Muscle of leg (tissue), 3 donors: ENCODE measurements at regions not wholly inside any gene's neighbourhood (a gene's known extent, or its start where the extent isn't known, plus 50 kb on each side); places are given as distances from the start of the nearest gene placed in this dataset.

Experiments used
- DNase-seq: peaks from one replicate; pipeline ENCODE4 v3.0.0; 2013
- H3K27ac ChIP-seq: one replicate; pipeline ENCODE4 v1.5.1; 2013; ENCODE audit warnings: mild to moderate bottlenecking, low read length, control low read depth
- H3K27me3 ChIP-seq: one replicate; pipeline ENCODE4 v1.6.1; 2013; ENCODE audit warnings: low read length; ENCODE audit not compliant: control insufficient read depth, insufficient read depth
- H3K36me3 ChIP-seq: one replicate; pipeline ENCODE4 v1.6.1; 2013; ENCODE audit warnings: low read length; ENCODE audit not compliant: control insufficient read depth, insufficient read depth
- H3K4me1 ChIP-seq: one replicate; pipeline ENCODE4 v1.6.1; 2013; ENCODE audit warnings: low read length; ENCODE audit not compliant: control insufficient read depth, insufficient read depth
- H3K4me3 ChIP-seq: one replicate; pipeline ENCODE4 v1.5.1; 2013; ENCODE audit warnings: low read length, control low read depth
- H3K9me3 ChIP-seq: replicated peaks from 2 replicates; pipeline ENCODE4 v1.6.1; 2013; ENCODE audit warnings: low read depth, low read length; ENCODE audit not compliant: control insufficient read depth
- WGBS: methylation state at CpG from one replicate; pipeline ENCODE4 v1.1.5; 2013; ENCODE audit warnings: missing lambda C conversion rate; ENCODE audit not compliant: insufficient coverage; 5-methylcytosine and 5-hydroxymethylcytosine counted together

DNA sequence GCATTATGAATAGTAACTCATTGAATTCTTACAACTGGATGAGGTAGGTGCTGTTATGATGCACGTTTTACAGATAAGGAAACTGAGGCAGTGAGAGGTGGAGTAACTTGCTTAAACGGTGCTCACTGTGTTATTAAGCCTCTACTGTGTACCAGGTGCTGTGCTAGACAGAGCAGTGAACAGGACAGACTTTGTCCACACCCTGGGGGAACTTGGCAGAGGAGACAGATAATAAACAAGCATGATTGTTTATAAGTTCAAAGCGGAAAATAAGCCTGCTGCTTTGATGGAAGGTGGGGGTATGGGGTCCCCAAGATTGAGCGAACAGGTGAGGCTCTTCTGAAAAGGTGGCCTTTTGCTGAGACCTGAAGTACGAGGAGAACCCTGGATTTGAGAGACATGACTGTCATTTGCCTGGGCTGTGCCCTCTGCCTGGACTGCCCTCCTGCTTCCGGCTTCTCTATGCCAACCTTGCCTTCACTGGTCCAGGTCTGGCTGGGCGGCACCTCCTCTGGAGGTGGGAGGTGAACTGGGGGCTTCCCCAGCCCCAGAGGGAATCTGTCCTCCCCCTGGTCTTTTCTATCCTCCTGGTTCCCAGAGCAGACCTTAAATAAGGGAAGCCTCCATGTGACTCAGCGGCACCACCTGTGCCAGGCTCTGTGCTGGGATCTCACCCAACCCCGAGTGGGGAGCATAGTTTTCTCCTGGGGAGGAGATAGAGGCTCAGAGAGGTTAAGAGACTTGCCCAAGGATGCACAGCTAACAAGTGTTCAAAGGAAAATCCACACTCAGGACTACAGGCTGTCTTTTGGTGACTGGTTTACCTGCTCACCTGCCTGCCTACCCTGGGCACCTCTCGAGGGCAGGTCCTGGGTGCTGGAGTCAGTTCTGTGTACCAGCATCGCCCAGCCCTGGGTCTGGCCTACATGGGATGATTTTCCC, 59.1 kb downstream of the CEBPB start:
- no peak for DNase-seq
- WGBS: 79% methylated on average over 8 of the region's 11 CpGs
- H3K4me1 ChIP-seq: no peaks in the 10 kb centered on the region
- H3K9me3 ChIP-seq: no peaks in the 10 kb centered on the region
- no peaks in the 10 kb centered on the region for H3K27me3 ChIP-seq
- H3K4me3 ChIP-seq: no peak overlapping the region
- H3K27ac ChIP-seq: no peak overlapping the region
- no peaks in the 10 kb centered on the region for H3K36me3 ChIP-seq

DNA sequence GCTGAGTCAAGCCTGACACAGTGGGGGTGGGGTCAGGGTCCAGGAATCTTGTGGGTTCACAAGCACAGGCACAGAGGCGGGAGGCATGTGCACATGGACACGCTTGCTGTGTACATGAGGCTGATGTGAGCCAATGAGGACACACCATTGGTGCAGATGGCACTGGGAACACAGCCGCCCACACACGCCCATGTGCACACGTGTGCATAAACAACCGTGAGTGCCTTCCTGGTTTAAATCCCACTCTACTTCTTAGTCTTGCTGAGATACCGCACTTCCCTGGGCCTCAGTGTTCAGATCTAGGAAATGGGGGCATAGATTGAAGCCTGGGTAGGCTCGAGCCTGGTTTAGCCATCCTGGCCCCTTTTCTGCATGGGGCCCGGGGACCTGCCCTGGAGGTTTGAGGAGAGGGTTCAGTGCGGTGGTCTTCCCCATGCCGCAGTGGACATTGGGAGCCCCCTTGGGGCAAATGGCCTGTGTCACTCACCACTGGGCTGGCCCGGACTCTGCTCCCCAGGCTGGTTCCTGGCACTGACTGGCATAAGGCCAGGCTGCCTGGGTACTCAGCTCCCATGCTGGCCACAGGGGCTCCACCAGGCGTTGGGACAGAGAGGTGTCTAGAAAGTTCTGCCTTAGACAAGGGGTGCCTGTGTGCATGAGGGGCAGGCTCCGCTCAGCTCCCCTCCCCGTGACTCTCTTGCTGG, 60.2 kb downstream of the CEBPB start:
- Histone ChIP-seq H3K27me3 (no peaks in the 10 kb centered on the region), H3K4me1 (no peaks in the 10 kb centered on the region), H3K27ac (no peak overlapping the region), H3K4me3 (no peak overlapping the region), H3K9me3 (no peaks in the 10 kb centered on the region), H3K36me3 (no peaks in the 10 kb centered on the region)
- no peak for DNase-seq
- WGBS: 89% methylated on average over 15 of the region's 15 CpGs

DNA sequence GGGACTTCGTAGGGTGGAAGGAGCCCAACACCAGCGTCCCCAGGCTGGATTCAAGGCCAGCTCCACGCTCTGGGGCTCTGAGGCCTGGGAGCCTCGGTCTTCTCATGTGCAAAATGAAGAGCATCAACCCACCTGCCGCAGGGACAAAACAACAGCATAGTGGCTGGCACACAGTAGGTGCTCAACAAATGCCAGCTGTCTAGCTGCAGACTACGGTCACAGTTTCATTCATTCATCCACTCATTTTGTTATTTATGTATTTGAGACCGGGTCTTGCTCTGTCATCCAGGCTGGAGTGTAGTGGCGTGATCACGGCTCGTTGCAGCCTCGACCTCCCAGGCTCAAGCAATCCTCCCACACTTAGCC, 60.7 kb downstream of the CEBPB start:
- no peaks in the 10 kb centered on the region for H3K36me3 ChIP-seq
- WGBS: 89% methylated on average over 9 of the region's 11 CpGs
- no peaks in the 10 kb centered on the region for H3K9me3 ChIP-seq
- H3K4me3 ChIP-seq: no peak overlapping the region
- no peak for DNase-seq
- no peaks in the 10 kb centered on the region for H3K4me1 ChIP-seq
- no peaks in the 10 kb centered on the region for H3K27me3 ChIP-seq
- no peak overlapping the region for H3K27ac ChIP-seq

GRCh38 chr20:50251992-50252511, 61.4 kb downstream of the CEBPB start:
- no peak for DNase-seq
- 71% methylated on average over 4 of the region's 7 CpGs for WGBS
- no peaks in the 10 kb centered on the region for H3K27me3 ChIP-seq
- no peaks in the 10 kb centered on the region for H3K4me1 ChIP-seq
- H3K9me3 ChIP-seq: no peaks in the 10 kb centered on the region
- H3K4me3 ChIP-seq: no peak overlapping the region
- H3K36me3 ChIP-seq: no peaks in the 10 kb centered on the region
- no peak overlapping the region for H3K27ac ChIP-seq

DNA sequence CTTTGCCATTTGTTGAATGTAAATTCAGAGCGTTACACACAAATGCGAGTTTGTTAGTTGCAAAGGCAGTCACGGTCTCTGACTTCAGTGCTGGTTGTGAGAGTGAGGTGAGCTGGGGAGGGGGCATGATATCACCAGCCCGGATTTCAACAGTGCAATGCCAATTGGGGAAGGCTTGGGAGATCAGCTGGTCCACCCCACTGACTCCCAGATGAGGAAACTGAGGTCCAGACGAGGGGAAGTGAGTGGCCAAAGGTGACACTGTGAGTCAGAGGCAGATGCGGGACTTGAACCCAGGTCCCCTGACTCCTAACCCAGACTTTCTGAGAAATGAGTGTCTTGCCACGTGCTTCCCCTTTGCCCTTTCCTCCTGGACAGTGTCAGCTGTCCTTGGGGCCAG, 62.1 kb downstream of the CEBPB start:
- no peak overlapping the region for H3K27ac ChIP-seq
- H3K4me1 ChIP-seq: no peaks in the 10 kb centered on the region
- no peak for DNase-seq
- H3K4me3 ChIP-seq: no peak overlapping the region
- 71% methylated on average over 7 of the region's 7 CpGs for WGBS
- no peaks in the 10 kb centered on the region for H3K9me3 ChIP-seq
- H3K36me3 ChIP-seq: no peaks in the 10 kb centered on the region
- H3K27me3 ChIP-seq: no peaks in the 10 kb centered on the region

- no peaks in the 10 kb centered on the region for H3K4me1 ChIP-seq
- no peak overlapping the region for H3K27ac ChIP-seq
- 87% methylated on average over 9 of the region's 10 CpGs for WGBS
These were observed 62.5 kb downstream of the CEBPB start for GRCh38 chr20:50253101-50253500.

DNA sequence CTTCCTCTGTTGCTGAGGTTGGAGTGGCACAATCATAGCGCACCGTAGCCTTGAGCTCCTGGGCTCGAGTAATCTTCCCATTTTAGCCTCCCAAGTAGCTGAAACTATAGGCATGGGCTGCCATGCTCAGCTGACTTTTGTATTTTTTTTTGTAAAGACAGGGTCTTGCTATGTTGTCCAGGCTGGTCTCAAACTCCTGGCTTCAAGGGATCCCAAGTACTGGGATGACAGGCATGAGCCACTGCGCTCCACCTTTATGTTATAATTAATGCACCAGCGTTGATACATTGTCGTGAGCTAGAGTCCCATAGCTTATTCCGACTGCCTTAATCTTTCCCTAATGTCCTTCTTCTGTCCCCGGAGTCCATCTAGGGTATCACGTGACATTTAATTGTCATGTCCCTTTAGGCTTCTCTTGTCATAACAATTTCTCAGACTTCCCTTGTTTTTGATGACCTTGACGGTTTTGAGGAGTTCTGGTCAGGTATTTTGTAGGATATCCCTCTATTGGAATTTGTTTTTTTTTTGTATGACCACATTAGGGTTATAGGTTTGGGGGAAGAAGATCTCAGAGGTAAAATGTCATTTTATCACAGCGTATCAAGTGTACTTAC, 63.9 kb downstream of the CEBPB start:
- no peak for DNase-seq
- Histone ChIP-seq H3K4me1 (no peaks in the 10 kb centered on the region), H3K27me3 (no peaks in the 10 kb centered on the region), H3K9me3 (no peaks in the 10 kb centered on the region), H3K4me3 (no peak overlapping the region), H3K27ac (no peak overlapping the region), H3K36me3 (no peaks in the 10 kb centered on the region)
- WGBS: 71% methylated on average over 7 of the region's 11 CpGs

More at GRCh38 chr20:50253101-50253500, 62.5 kb downstream of the CEBPB start:
- Histone ChIP-seq H3K4me3 (no peak overlapping the region), H3K27me3 (no peaks in the 10 kb centered on the region), H3K36me3 (no peaks in the 10 kb centered on the region), H3K9me3 (no peaks in the 10 kb centered on the region)
- DNase-seq: no peak

- no peaks in the 10 kb centered on the region for H3K9me3 ChIP-seq
- no peak overlapping the region for H3K27ac ChIP-seq
- H3K27me3 ChIP-seq: no peaks in the 10 kb centered on the region
- H3K4me1 ChIP-seq: peaks cover 3% of the 10 kb centered on the region
- no peaks in the 10 kb centered on the region for H3K36me3 ChIP-seq
- WGBS: 55% methylated on average over 6 of the region's 6 CpGs
- no peak overlapping the region for H3K4me3 ChIP-seq
- no peak for DNase-seq
These were observed 65.9 kb downstream of the CEBPB start for GRCh38 chr20:50256577-50256976.

DNA sequence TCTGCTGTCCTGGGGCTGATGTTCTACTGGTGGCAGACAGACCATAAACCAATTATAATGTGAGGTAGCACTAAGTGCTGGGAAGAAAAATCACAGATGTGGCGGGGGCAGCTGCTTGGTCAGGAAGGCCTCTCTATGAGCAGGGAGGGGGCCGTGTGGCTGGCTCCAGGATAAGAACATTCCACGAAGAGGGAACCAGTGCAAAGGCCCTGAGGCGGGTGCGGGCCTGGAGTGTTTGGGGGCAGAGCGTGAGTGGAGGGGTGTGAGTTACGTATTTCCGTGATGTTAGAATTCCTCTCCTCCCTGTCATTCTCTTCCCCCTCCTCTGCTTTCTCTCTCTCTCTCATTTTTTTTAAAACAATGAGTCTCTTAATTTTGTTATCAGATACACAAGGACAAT, 67.2 kb downstream of the CEBPB start:
- Histone ChIP-seq H3K4me3 (no peak overlapping the region), H3K9me3 (no peaks in the 10 kb centered on the region), H3K4me1 (peaks cover 3% of the 10 kb centered on the region), H3K27ac (no peak overlapping the region), H3K27me3 (no peaks in the 10 kb centered on the region), H3K36me3 (no peaks in the 10 kb centered on the region)
- DNase-seq: no peak
- WGBS: no CpG with 5 or more reads among the region's 8 CpGs
